K562 (cell line): ENCODE measurements at regions not wholly inside any gene's neighbourhood (a gene's known extent, or its start where the extent isn't known, plus 50 kb on each side); places are given as distances from the start of the nearest gene placed in this dataset.

Experiments used
- ATAC-seq: fragments of 200-7000 bp; cut with Tn5 transposase; 3 replicates; pipeline ENCODE4 v1.9.1; 2020; ENCODE audit warnings: moderate library complexity
- BruUV-seq: library from RNA; stranded (reverse); fragments of 400-500 nt; replicated peaks from 2 replicates; lab custom pipeline; 2021; lab: Mats Ljungman, UMichigan
- CTCF ChIA-PET: fragments of 300-600 bp; formaldehyde crosslinking; extraction: SDS; loops from one replicate; lab custom pipeline; 2021; ENCODE audit warnings: low intra/inter-chr PET ratio; lab: Yijun Ruan, JAX
- POLR2A ChIA-PET: fragments of 300-600, 350-650 bp; sonication (Branson Sonifier 250); formaldehyde crosslinking; extraction: SDS; loops from one replicate; lab custom pipeline; 2021; ENCODE audit warnings: antibody characterized with exemption, inconsistent platforms; lab: Yijun Ruan, JAX
- DNase-seq, 4 experiments: peaks; one replicate each; pipeline versions ENCODE4 v3.0.0 to v3.0.0-alpha.2; 2011 to 2018; ENCODE audit warnings: low spot score in 3 of 4, mixed read lengths in 3 of 4; ENCODE audit errors: extremely low read depth in 1 of 4
- FAIRE-seq: peaks from 2 replicates; lab custom pipeline; 2011; peaks lifted over from hg19 to GRCh38; lab: Jason Lieb, UNC
- H2AFZ ChIP-seq: 2 replicates; pipeline ENCODE4 v1.6.0; 2011; ENCODE audit warnings: low read depth, low read length, control low read depth, inconsistent platforms
- H3K27ac ChIP-seq: fragments of 200-600 bp; 3 replicates; pipeline ENCODE4 v1.8.0; 2011; ENCODE audit warnings: low read depth, mild to moderate bottlenecking, control low read depth, inconsistent platforms, low read length, moderate library complexity, mixed read lengths; ENCODE audit errors: extremely low read depth
- H3K27me3 ChIP-seq, 2 experiments: fragments of 300-600 bp in 1 of 2; 2 replicates in 1 of 2; 3 replicates in 1 of 2; pipeline versions ENCODE4 v1.6.0 to v1.8.0; 2011; ENCODE audit warnings: inconsistent platforms in 2 of 2, low read length in 2 of 2, mild to moderate bottlenecking in 1 of 2, mixed read lengths in 1 of 2, moderate library complexity in 1 of 2; ENCODE audit not compliant: control insufficient read depth in 2 of 2, insufficient read depth in 2 of 2
- H3K36me3 ChIP-seq: fragments of 300-600 bp; 3 replicates; pipeline ENCODE4 v1.8.0; 2011; ENCODE audit warnings: mild to moderate bottlenecking, low read length, inconsistent platforms; ENCODE audit not compliant: control insufficient read depth, insufficient read depth
- H3K4me1 ChIP-seq, 2 experiments: fragments of 200-600 bp in 1 of 2; replicated peaks in 1 of 2; 2 replicates in 1 of 2; 3 replicates in 1 of 2; pipeline versions ENCODE4 v1.5.1 to v1.8.0; 2011; ENCODE audit warnings: inconsistent platforms in 2 of 2, low read length in 2 of 2, mild to moderate bottlenecking in 1 of 2, mixed read lengths in 1 of 2, moderate library complexity in 1 of 2; ENCODE audit not compliant: control insufficient read depth in 2 of 2, insufficient read depth in 2 of 2
- H3K4me2 ChIP-seq: 2 replicates; pipeline ENCODE4 v1.6.1; 2011; ENCODE audit warnings: low read length, control low read depth, inconsistent platforms, mixed read lengths; ENCODE audit not compliant: insufficient read depth
- H3K4me3 ChIP-seq: fragments of 200-600 bp; sonication (generic), shearing (Covaris generic); 2 replicates; pipeline ENCODE4 v1.5.1; 2016; ENCODE audit warnings: control low read depth, inconsistent platforms
- H3K79me2 ChIP-seq: fragments of 200-600 bp; 3 replicates; pipeline ENCODE4 v1.8.0; 2011; ENCODE audit warnings: low read length, inconsistent platforms; ENCODE audit not compliant: control insufficient read depth, insufficient read depth
- H3K9ac ChIP-seq, 2 experiments: 2 replicates each; pipeline versions ENCODE4 v1.6.0 to v1.6.1; 2011; ENCODE audit warnings: low read depth in 2 of 2, low read length in 2 of 2, control low read depth in 1 of 2, inconsistent platforms in 1 of 2, mild to moderate bottlenecking in 1 of 2, mixed read lengths in 1 of 2; ENCODE audit not compliant: insufficient read depth in 1 of 2
- H3K9me1 ChIP-seq: one replicate; pipeline ENCODE4 v1.6.0; 2011; ENCODE audit warnings: inconsistent platforms, mild to moderate bottlenecking, low read length, moderate library complexity; ENCODE audit not compliant: control insufficient read depth, insufficient read depth
- H3K9me3 ChIP-seq: replicated peaks from 2 replicates; pipeline ENCODE4 v1.5.1; 2011; ENCODE audit warnings: low read depth, low read length, inconsistent platforms; ENCODE audit not compliant: control insufficient read depth, insufficient read depth
- H4K20me1 ChIP-seq: replicated peaks from 2 replicates; pipeline ENCODE4 v1.6.1; 2011; ENCODE audit warnings: low read length, inconsistent platforms, mixed read lengths; ENCODE audit not compliant: control insufficient read depth, insufficient read depth
- FOXM1 ChIP-seq, 2 experiments: fragments of 450-650 bp in 1 of 2; sonication (generic) in 1 of 2; formaldehyde crosslinking in 1 of 2; IDR thresholded peaks; 2 replicates each; pipeline versions ENCODE4 v1.6.1 to v1.9.0; 2017 to 2022; ENCODE audit warnings: low read depth in 2 of 2, mild to moderate bottlenecking in 2 of 2, missing genetic modification reagents in 1 of 2, moderate library complexity in 1 of 2
- HSF4 ChIP-seq: fragments of 250-450 bp; sonication (Bioruptor Pico); IDR thresholded peaks from 2 replicates; pipeline ENCODE4 v2.1.2; 2022; ENCODE audit warnings: mild to moderate bottlenecking, moderate library complexity, borderline replicate concordance
- KLF10 ChIP-seq: fragments of 250-450 bp; sonication (Bioruptor Pico); IDR thresholded peaks from 2 replicates; pipeline ENCODE4 v1.6.1; 2021; ENCODE audit warnings: matching md5 sums
- MCM3 ChIP-seq: fragments of 450-650 bp; IDR thresholded peaks from 2 replicates; pipeline ENCODE4 v1.6.1; 2016
- MEIS2 ChIP-seq: fragments of 450-650 bp; IDR thresholded peaks from 2 replicates; pipeline ENCODE4 v1.6.1; 2014; ENCODE audit warnings: mild to moderate bottlenecking; ENCODE audit not compliant: partially characterized antibody
- PBX2 ChIP-seq, 2 experiments: IDR thresholded peaks in 1 of 2; conservative IDR thresholded peaks in 1 of 2; 2 replicates each; pipeline ENCODE4 v1.6.1; 2016; ENCODE audit warnings: low read depth in 2 of 2, mild to moderate bottlenecking in 1 of 2, missing compliant biosample characterization in 1 of 2, missing genetic modification characterization in 1 of 2, moderate library complexity in 1 of 2
- RBM34 ChIP-seq: fragments of 200-400 bp; formaldehyde crosslinking; IDR thresholded peaks from 2 replicates; pipeline ENCODE4 v1.6.1; 2018; ENCODE audit warnings: low read length, borderline replicate concordance; ENCODE audit not compliant: insufficient read depth
- TEAD4 ChIP-seq, 2 experiments: sonication (generic) in 1 of 2; formaldehyde crosslinking in 1 of 2; IDR thresholded peaks; 2 replicates each; pipeline versions ENCODE4 v1.6.1 to v1.8.0; 2012 to 2022; ENCODE audit warnings: borderline replicate concordance in 1 of 2, inconsistent platforms in 1 of 2, low read length in 1 of 2, mild to moderate bottlenecking in 1 of 2, missing genetic modification reagents in 1 of 2
- TOE1 ChIP-seq, 2 experiments: fragments of 450-650 bp in 1 of 2; sonication (generic) in 1 of 2; formaldehyde crosslinking in 1 of 2; IDR thresholded peaks; 2 replicates each; pipeline versions ENCODE4 v1.7.1 to v1.8.0; 2016 to 2022; ENCODE audit warnings: borderline replicate concordance in 2 of 2, mild to moderate bottlenecking in 2 of 2, antibody characterized with exemption in 1 of 2, inconsistent platforms in 1 of 2, low read depth in 1 of 2, missing genetic modification reagents in 1 of 2, moderate library complexity in 1 of 2
- ZNF146 ChIP-seq: IDR thresholded peaks from one replicate; pipeline ENCODE4 v1.6.1; 2018; ENCODE audit warnings: missing compliant biosample characterization; ENCODE audit not compliant: unreplicated experiment
- ZNF639 ChIP-seq, 2 experiments: fragments of 200-800 bp in 1 of 2; sonication (Bioruptor generic) in 1 of 2; sonication (generic) in 1 of 2; formaldehyde crosslinking in 1 of 2; IDR thresholded peaks in 1 of 2; conservative IDR thresholded peaks in 1 of 2; 2 replicates each; pipeline versions ENCODE4 v1.5.0 to v1.6.1; 2016 to 2020; ENCODE audit warnings: missing compliant biosample characterization in 1 of 2, missing genetic modification characterization in 1 of 2, missing genetic modification reagents in 1 of 2
- WGBS: fragments of 100-300 bp; shearing (Covaris generic); methylation state at CpG from one replicate; pipeline ENCODE4 v1.1.6; 2016; ENCODE audit warnings: low coverage, mixed read lengths; ENCODE audit not compliant: insufficient coverage; ENCODE audit errors: missing lambda C conversion rate; 5-methylcytosine and 5-hydroxymethylcytosine counted together
- in situ Hi-C: fragments of 300-500 bp; cut with MboI; formaldehyde crosslinking; loops from 4 replicates; pipeline ENCODE4 v1.15.0; 2018; ENCODE audit warnings: inconsistent platforms, mixed read lengths
- intact Hi-C: fragments of 100-400 bp; cut with micrococcal nuclease; formaldehyde crosslinking; loops from 2 replicates; pipeline ENCODE4 v1.14.2; 2022

GRCh38 chr6:135630789-135631376, 133.3 kb upstream of the AHI1 start:
- TF ChIP-seq TEAD4 (IDR thresholded peaks at IDR 0.05; ENCODE audit: low read length) (no peak), TEAD4 (CRISPR knock-in tag; IDR thresholded peaks at IDR 0.05; ENCODE audit: borderline replicate concordance) (no peak), TOE1 (IDR thresholded peaks at IDR 0.05; ENCODE audit: borderline replicate concordance) (no peak), TOE1 (CRISPR knock-in tag; IDR thresholded peaks at IDR 0.05; ENCODE audit: borderline replicate concordance, low read depth) (no peak), RBM34 (no peak), HSF4 (no peak), MEIS2 (no peak), KLF10 (no peak), ZNF639 (CRISPR knock-in tag; conservative IDR thresholded peaks at IDR 0.05 in 1 of 2, IDR thresholded peaks at IDR 0.05 in 1 of 2) (no peak), FOXM1 (IDR thresholded peaks at IDR 0.05; ENCODE audit: low read depth) (no peak), FOXM1 (CRISPR knock-in tag; IDR thresholded peaks at IDR 0.05; ENCODE audit: low read depth) (no peak), MCM3 (no peak), PBX2 (CRISPR knock-in tag; IDR thresholded peaks at IDR 0.05; ENCODE audit: low read depth) (no peak), PBX2 (tag; conservative IDR thresholded peaks at IDR 0.05; ENCODE audit: low read depth) (no peak), ZNF146 (no peak)
- no peak for DNase-seq
- ChIA-PET POLR2A (interaction anchor here (1.3 kb wide), 1 partner anchor 12 kb away, joined by 4 read pairs; no protein-coding TSS in a partner anchor), CTCF (no interaction called here)
- Histone ChIP-seq H3K4me3 (no peak overlapping the region), H4K20me1 (no peaks in the 10 kb centered on the region), H3K9ac (no peak overlapping the region), H3K36me3 (no peaks in the 10 kb centered on the region), H3K9me1 (no peaks in the 10 kb centered on the region), H3K4me1 (no peaks in the 10 kb centered on the region), H3K27ac (no peak overlapping the region), H3K79me2 (no peaks in the 10 kb centered on the region), H2AFZ (no peak overlapping the region), H3K27me3 (no peaks in the 10 kb centered on the region), H3K4me2 (no peak overlapping the region), H3K9me3 (no peaks in the 10 kb centered on the region)
- BruUV-seq, result no TSS peak
- intact Hi-C loops, result no loop called here
- no peak for FAIRE-seq
- no peak for ATAC-seq
- in situ Hi-C loops, result no loop called here
- 2% methylated on average over 6 of the region's 6 CpGs for WGBS
